ENCODE measurements at regions not wholly inside any gene's neighbourhood (a gene's known extent, or its start where the extent isn't known, plus 50 kb on each side); places are given as distances from the start of the nearest gene placed in this dataset.
"Not testable (repeated sequence)": the region's sequence is repeated elsewhere in the genome, so short reads cannot be mapped to it uniquely, and the experiment has no call there.

DNA sequence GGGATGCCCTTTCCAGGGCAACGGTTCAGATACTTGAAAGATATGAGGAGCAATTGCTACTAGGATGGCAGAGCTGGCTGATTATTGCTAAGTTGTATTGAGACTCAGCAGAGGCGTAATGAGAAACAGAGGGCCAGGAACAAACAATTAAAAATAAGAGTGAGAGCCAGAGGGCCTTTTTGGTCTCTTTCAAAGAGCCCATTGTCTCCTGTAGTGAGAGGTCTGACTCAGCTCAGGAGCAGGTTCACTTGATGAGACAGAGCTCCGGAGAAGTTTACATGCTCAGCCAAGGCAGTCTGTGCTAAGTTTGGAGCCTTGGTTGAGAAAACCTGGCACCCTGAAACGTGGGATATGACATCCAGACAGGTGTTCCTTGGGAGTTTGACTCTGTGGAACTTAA lies 303.9 kb upstream of the DLGAP1 start:
- no peak for DNase-seq

GRCh38 chr18:4755848-4756247 lies 300.7 kb upstream of the DLGAP1 start:
- DNase-seq, result no peak

- DNase-seq, result not testable (repeated sequence)
Measured at GRCh38 chr18:4753151-4753550, 298.0 kb upstream of the DLGAP1 start.

DNA sequence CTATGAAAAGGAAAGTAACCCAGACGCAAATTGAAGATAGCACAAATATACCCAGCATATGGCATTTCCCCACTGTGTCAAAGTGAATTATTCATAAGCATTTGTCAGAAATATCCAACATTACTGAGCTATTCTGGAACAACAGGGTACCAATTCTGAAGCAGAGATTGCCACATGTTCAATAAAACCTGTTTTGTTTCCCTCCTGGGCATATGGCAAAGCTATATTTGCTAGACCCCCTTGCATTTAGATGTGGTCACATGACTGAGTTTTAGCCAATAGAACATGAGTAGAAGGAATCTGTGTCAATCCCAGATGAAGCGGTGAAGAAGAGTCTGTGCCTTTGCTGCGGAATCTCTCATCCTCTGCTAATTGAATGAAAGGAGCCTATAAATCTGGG lies 296.4 kb upstream of the DLGAP1 start:
- DNase-seq, result no peak

DNA sequence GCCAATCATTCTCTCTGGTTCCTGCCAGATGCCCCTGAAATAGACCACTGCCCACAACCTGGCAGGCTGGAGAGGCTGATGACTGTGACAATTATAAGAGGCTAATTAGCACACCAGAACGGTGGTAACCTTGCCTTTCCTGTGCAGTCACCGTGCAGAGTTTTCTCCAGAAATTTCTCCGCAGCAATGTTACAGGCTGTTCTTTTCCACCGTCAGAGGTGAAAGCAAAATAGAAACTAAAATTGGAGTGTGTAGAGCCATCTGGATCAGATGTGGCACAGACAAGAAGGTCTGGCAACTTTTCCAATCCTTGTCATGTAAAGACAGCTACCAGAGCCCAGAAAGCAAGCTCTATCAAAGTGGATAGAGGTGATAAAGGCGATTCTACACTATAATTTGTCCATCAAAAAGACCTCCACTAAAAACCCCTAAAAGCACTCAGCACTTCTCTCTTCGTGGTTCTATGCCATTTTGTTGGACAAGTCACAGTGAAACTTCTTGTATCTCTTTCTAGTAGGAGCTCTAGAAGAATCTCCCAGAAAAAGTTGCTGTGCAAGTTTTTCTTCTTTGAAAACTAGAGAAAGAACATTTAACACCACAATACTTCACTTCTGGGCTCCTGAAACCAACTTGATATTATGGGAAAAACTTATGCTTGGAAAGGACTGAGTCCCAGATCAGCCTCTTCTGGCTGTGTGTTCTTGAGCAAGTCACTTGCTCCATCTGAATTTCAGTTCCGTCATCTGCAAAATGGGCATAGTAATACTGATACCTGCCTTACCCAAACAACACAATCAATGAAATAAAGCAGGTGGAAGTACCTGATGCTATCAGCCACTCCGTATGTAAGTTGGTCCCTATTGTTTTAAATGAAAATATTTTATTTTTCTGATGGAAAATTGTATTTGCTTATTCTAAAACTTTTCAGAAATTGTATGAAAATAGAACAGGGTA lies 295.6 kb upstream of the DLGAP1 start:
- DNase-seq, result no peak

GRCh38 chr18:4748975-4749374 lies 293.9 kb upstream of the DLGAP1 start:
- no peak for DNase-seq

DNA sequence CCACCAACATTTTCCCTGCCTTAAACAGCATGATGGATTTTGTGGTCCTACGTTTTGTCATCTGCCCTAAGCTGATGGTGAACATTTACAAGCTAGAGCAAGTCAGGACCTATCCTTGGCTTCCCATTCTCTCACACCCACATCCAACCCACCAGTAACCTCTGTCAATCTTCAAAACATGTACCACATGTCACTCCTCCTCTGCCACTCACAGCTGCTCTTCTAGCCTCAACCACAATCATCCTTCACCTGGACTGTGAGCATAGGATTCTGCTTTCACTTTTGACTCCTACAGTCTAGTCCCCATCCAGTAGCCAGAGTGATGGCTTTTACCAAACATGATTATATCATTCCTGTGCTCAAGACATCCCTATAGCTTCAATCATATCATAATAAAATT lies 279.8 kb upstream of the DLGAP1 start:
- no peak for DNase-seq

DNA sequence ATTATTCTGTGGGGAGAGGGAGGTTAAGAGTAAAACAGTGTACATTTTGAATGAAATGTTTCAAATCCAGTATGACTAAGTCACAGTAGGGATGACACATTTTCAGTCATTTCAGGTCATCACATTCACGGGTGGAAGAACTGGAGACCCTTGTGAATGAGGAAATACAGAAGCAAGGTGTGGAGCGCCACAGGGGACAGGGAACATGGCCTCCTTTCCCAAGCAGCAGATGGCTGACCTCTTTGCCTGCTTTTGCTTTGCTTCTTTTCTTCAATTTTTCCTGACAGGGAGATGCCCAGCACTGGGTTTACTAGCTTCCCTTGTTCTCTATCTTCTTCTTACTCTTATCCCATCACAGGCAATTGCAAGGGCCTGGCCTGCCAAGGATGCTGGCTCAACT lies 278.9 kb upstream of the DLGAP1 start:
- no peak for DNase-seq

- DNase-seq, result no peak
Measured at GRCh38 chr18:4721545-4721944, 266.4 kb upstream of the DLGAP1 start.

DNA sequence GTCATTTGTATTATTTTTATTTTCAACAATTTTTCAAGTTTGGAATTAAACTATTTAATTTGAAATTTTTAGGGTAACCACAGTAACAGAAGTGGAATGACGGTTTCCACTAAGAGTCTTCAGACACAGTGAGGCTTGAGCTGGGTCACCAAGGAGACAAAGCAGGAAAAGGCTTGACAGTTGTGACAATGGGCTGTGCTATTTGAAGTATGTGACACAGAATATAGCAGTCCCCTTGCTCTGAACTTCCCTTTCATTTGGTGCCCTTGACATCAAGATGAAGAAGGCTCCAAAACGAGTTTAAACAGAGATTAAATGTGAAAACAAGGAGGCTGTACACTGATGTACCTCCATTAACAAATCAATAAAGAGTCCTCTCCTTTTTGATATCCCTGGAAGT lies 265.4 kb upstream of the DLGAP1 start:
- no peak for DNase-seq

- no peak for DNase-seq
Measured at GRCh38 chr18:4705894-4706293, 250.8 kb upstream of the DLGAP1 start.

- no peak for DNase-seq
Measured at GRCh38 chr18:4704781-4705180, 249.7 kb upstream of the DLGAP1 start.

- no peak for DNase-seq
Measured at GRCh38 chr18:4691836-4692235, 236.7 kb upstream of the DLGAP1 start.

GRCh38 chr18:4678685-4679084 lies 223.6 kb upstream of the DLGAP1 start:
- DNase-seq, result not testable (repeated sequence)

- no peak for DNase-seq
Measured at GRCh38 chr18:4677006-4677405, 221.9 kb upstream of the DLGAP1 start.

DNA sequence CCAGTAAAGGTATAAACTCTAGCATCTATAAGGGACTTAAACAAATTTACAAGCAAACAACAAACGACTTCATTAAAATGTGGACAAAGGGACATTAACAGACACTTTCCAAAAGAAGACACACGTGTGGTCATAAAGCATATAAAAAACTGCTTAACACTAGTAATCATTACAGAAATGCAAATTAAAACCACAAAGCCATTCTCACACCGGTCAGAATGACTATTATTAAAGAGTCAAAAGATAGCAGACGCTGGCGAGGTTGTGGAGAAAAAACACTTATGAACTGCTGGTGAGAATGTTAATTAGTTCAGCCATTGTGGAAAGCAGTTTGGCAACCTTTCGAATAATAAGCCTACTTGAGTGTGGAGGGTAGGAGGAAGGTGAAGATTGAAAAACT lies 217.1 kb upstream of the DLGAP1 start:
- no peak for DNase-seq

GRCh38 chr18:4658804-4659203 lies 203.7 kb upstream of the DLGAP1 start:
- DNase-seq, result no peak

- DNase-seq, result no peak
Measured at GRCh38 chr18:4653418-4653817, 198.3 kb upstream of the DLGAP1 start.

DNA sequence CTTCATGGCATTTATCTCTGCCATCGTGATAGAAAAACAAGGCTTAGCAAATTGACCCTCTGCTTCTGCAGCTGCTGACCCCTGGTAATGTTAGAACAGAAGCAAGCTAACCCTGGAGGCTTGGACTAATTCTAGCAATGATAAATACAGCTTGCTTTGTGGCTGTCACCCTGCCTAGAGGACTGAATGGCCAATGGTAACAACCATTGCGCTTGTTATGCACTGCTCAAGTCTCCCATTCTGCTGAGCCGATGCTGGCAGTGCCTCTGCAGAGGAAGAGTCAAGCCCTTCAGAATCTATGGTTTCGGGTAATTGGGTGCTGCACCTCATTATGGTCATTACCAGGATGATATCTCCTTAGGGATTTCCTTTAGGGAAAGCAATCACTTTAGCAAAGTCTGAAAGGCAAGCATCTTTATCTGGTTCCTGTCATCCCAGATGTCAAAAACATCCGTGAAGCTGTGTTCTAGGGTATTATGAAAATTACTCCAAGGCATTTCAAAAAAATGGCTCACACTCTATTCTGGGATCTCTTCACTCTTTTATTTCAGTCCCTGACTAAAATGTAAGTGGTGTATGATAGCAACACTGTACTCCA lies 186.8 kb upstream of the DLGAP1 start:
- DNase-seq, result no peak

GRCh38 chr18:4640349-4641012 lies 185.4 kb upstream of the DLGAP1 start:
- DNase-seq, result no peak

DNA sequence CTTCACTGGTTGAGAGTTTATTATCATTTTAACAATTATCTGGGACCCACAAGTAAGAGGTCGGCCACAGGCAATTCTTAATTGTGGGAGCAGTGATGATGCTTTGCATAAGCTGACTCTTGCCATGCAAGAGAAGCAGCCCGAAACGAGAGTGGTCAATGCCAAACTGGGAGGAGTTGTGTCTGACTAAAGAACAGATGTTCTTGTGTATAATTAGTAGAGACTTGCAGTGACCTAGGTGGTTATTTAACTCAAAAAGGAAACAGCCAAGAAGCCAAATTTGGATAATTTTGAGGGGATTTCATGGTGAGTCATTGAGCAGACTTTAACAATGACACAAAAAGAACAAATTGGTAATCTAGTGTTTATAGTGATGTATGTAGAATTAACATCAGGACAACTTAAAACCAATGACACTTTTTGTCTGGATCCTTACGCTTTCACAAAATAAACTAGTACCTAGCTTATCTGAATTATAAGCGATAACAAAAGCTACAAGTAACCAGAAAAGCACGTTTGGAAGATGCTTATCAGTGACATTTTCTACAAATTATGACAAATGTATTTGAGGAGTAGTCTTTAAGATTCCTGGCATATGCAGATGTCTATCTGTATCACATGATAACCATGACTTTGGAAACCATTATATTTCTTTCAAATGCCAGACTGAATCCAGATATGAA lies 184.7 kb upstream of the DLGAP1 start:
- no peak for DNase-seq

DNA sequence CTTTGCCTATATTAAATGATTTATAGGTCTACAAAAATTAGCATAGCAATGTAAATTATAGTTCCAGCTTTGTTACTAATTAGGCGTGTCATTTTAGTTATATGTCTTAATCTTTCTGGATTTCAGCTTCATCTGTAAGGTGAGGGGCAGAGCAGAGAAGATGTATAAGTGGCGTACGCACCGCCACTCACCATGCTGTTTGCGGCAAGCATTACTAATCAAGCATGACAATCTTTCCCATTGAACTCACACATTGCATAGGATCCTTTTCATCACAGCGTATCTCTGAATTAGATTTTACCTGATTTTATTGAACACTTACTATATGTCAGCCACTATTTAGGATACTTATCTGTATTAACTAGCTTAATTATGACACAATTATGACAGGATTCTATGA lies 183.6 kb upstream of the DLGAP1 start:
- no peak for DNase-seq

DNA sequence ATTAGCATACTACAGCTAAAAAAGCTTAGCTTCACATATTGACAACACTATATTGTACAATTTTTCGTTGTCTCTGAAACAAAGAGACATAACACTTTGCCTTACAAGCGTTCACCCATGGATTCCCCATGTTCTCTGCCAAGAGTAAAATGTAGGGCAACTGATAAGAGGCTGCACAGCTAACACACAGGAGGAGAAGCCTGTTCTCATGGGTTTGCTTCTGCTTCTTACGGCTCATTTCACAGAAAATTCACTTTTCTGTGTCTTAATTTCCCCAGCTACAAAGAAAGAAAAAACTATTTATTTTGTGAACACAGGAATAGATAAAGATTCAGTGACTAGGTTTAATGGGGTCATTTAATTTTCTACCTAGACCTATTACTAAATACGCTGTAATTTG lies 182.8 kb upstream of the DLGAP1 start:
- no peak for DNase-seq
